Activated CD4-positive, alpha-beta T cell treated with anti-CD3 and anti-CD28 coated beads, Interleukin-10, Interleukin-2, amounts not matched to agents 100 ng/mL and 50 ng/mL, durations not matched to agents 16 hours and 8 hours (primary cell): ENCODE measurements at regions not wholly inside any gene's neighbourhood (a gene's known extent, or its start where the extent isn't known, plus 50 kb on each side); places are given as distances from the start of the nearest gene placed in this dataset.
"Not testable (repeated sequence)": the region's sequence is repeated elsewhere in the genome, so short reads cannot be mapped to it uniquely, and the experiment has no call there.

Source experiments
- DNase-seq: peaks from one replicate; pipeline ENCODE4 v3.0.0-alpha.2; 2020

DNA sequence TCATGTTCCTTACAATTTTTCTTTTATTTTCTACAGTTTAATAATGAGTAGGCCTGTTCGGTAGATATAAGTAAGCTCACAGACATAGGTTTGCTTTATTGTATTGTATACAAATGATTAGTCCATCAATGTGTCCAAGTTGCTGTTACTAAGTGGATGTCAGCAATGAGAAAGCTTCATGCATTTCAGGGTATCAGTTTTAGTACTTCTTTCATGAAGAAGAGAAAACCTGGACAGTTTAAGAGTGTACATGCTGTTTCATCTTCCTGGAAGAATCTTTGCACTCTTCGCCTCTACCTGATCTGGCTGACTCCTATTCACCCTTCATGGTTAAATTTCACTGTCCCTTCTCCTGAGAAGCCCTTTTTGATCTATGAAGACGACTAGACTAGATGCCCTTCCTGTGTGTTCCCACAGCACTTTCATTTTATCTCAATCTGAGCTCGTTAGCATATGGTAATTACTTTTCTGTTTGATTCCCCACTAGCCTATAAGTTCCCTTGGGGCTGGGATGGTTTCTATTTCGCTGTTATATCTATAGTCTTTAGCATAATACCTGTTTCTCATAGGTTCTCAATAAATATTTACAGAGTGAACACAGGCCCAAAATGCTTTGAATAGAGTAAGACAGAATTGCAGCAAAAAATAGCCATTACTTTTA lies 70.7 kb downstream of the CETN3 start:
- DNase-seq, result no peak

DNA sequence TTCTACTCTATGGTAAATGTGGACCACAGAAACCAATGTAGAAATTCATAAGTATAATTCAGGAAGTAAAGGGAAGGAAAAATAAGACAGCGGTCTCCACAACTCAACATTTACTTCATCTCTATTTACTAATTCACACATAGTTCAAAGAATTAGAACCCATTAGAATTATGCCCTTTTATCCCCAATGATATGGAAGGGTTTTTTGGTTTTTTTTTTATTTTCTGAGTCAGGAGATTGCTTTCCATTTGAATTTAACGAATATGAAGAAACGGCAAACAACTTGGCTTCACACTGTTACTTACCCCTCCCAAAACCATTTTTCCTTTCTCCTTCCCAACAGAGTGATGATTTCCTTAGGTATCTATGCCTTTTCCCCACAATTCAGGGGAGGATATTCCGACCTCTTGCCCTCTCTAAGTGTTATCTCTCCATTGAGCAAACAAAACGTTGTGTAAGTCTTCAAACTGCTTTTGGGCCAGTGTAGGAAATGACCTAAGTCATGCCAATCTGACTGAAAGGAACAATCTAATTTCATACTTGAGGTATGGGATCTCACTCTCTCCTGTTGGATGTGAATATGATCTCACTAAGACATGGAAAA lies 72.0 kb downstream of the CETN3 start:
- DNase-seq, result no peak

DNA sequence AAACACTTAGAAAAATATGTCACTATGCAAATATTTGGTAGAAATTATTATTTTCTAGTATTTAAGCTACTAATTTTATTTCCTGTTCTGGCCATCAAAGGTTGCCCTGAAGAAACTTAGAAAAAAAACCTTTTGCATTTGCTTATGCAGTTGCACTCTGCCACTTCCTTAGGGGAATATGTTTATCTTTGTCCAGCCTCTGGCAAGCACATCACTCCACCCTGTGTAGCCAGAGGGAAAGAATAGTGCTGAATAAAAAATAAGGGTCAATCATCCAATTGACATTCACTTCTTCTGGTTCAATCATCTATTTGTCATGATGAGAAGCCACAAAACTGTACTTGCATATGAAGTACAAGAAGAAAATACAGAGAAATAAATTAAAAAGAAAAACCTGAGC lies 72.8 kb downstream of the CETN3 start:
- DNase-seq, result no peak

DNA sequence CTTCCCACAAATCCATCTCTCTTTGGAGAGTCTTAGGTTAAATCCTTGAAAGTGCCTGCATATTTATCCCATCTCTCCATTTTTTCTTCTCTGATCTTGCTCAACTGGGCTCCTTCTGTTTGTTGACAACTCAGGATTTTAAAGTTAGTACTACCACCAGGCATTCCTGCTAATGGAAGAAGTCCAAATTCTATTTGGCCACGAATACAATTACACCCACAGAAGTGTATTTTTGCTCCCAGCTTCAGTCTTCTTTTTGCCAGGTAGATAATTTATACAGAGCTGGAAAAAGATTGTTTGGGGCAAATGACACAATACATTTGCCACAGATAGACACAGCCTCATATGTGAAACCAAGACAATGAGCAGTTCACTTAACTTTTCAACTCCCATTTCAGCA lies 74.8 kb downstream of the CETN3 start:
- no peak for DNase-seq

DNA sequence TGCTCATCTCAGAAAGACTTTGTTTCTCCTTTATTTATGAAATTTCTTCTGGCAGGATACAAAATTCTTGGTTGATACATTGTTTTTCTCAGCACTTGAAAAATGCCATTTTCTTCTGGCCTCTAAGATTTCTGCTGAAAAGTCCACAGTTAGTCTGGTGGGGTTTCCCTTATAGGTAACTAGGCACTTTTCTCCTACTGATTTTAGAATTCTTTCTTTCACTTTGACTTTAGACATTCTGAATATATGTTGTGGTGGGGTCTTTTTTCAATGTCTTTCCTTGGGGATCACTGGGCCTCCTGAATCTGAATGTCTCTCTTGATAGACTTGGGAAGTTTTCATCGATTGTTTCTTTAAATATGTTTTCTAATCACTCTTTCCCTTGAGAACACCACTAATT lies 79.6 kb downstream of the CETN3 start:
- no peak for DNase-seq

DNA sequence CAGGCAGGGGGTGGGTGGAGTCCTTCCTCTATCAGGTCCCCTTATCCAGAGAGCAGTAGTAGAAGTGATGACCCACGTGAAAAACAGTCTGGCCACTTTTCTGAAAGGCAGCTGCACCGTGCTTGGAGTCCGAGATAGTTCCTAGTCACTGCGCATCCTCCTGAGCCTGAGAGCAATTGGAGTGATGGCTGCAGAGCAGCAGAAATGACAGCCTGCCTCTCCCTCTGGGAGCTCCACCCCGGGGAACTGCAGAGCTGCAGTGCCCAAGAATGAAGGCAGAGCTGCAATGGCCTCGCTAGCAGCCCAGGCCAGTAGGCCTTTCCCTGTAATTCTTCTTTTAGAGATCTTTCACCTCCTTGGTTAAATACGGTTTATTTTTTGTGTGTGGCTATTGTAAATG lies 82.6 kb downstream of the CETN3 start:
- no peak for DNase-seq

DNA sequence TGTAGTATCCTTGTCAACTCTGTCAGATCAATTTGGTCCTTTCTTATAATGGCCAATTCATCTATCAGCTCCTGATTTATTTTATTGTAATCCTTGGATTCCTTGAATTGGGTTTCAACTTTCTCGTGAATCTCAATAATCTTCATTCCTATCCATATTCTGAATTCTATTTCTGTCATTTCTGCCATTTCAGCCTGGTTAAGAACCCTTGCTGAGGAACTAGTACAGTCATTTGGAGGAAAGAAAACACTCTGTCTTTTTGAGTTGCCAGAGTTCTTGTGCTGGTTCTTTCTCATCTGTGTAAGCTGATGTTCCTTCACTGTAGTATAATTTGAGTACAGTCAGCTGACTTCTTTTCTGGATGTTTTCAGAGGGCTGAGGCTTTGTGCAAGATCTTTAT lies 84.5 kb downstream of the CETN3 start:
- no peak for DNase-seq

DNA sequence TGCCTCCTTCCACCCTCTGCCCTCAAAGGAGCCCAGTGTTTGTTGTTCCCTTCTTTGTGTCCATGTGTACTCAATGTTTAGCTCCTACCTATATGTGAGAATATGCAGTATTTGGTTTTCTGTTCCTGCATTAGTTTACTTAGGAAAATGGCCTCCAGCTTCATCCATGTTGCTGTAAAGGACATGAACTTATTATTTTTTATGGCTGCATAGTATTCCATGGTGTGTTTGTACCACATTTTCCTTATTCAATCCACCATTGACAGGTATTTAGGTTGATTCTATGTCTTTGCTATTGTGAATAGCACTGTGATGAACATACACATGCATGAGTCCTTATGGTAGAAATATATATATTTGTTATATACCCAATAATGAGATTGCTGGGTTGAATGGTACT lies 89.2 kb downstream of the CETN3 start:
- not testable (repeated sequence) for DNase-seq

DNA sequence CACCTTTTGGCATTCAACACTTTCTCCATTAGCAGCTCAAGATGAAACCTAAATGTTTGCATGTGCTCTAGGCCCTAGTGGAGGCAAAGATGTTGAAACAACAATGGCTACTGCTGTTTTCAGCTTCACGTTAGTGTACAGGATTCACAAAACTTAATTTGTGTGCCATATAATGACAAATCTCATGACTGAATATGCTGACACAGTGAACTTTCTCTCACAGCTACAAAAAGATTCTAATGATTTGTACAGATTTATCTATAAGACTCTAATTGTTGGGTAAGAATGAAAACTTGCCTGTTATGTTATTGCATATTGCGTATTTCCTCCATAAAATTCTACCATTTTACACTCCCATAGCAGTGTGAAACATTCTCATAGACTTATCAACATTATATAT lies 97.5 kb downstream of the CETN3 start:
- DNase-seq, result no peak

DNA sequence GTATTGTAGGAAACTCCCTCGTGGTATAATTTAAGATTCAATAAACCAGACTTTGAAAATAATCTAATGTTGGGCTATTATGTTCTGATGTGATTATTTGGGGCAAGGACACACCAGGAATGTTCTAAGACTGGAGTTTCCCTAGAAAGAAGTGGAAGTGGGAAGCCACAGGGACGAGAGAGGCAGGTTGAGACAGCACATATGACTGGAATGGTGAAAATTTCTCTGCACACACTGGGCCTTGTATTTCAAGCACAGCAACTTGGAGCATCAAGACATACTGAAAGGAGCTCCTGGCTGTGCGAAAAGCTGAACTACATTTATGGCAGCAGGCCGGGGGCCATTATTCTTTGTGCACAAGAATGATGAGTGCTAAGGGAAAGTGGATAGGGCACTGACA lies 98.2 kb downstream of the CETN3 start:
- DNase-seq, result no peak

DNA sequence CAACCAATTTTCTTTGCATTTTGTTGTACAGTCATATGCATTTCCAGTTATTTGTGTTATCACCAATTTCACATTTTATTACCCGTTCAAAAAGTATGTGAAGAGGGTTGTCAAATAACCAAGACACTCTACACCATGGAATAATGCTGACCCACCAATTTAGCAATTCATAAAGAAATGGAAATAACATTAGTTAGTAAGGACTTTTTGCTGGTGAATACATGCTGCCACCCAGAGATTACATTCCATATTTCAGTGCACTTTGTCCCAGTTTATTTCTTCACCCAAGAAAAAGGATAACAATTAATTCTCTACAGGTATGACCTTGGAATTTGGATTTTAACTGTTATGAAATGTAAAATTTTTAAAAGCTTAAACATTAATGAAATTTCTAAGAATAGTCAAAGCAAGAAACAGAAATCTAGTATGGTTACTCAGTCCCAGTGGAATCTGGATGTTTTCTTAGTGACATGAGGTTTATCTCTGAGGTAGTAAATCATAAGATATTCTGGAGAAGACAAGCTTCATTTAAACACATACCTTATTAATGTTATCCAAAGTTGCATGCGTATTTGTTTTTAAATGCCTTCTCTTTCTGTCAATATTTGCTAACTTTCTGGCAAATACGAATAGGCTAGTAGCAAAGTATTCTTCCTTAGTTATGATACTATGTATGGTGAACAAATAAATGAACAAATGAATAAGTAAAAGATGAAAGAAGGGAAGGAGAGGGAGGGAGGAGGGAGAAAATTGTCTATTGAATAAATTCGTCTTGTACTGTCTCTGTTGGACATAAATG lies 100.6 kb downstream of the CETN3 start:
- DNase-seq, result no peak

DNA sequence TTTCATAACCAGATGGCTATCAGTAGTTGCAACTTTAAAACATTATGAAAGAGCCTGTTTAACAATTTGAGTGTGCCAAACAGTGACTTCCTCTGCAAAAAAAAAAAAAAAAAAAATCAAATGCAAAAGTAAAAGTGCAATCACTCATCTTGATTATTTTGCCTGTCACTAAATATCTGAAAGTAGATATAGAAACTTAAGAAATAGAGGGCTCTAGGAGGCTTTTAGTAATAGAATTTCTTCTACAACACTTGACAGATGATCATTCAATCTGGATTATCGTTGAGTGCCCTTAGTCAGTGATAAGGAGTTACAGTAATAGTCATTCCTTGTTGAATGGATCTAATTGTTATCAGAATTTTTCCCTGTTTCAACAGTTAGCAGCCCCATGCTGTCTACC lies 101.8 kb downstream of the CETN3 start:
- no peak for DNase-seq

DNA sequence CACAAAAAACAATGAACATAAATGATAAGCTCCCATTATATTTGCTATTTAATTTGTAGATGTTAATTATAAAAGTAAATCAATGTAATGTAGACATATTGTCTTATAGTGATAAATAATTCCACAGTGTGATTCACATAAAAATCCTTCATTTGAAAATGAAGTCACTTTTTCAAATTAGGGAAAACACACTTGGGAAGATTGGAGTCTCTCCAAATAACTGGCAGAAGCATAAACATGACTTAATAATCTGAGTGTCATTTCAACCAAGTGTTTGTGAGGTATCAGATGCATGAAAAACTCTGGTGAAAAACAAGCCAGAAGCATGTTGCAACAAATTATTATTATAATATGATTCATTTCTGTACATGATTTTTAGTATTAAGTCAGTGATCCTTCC lies 102.2 kb downstream of the CETN3 start:
- no peak for DNase-seq

DNA sequence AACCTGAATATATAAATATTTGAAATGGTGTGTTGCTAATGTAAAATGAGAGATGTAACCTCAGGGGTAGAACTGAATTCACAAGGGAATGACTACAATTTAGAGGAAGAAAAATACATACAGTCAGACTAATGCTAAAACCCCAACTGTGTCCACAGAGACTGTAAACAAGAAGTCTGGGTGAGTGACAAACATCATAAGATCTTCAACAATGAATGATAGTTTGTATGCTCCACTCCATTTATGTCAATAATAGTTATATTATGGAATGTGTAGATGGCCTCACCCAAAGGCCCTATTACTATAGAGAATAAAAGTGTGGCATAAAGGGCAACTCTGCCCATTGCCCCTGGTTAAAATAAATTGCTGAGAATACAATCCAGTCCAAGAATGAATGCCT lies 102.9 kb downstream of the CETN3 start:
- no peak for DNase-seq

DNA sequence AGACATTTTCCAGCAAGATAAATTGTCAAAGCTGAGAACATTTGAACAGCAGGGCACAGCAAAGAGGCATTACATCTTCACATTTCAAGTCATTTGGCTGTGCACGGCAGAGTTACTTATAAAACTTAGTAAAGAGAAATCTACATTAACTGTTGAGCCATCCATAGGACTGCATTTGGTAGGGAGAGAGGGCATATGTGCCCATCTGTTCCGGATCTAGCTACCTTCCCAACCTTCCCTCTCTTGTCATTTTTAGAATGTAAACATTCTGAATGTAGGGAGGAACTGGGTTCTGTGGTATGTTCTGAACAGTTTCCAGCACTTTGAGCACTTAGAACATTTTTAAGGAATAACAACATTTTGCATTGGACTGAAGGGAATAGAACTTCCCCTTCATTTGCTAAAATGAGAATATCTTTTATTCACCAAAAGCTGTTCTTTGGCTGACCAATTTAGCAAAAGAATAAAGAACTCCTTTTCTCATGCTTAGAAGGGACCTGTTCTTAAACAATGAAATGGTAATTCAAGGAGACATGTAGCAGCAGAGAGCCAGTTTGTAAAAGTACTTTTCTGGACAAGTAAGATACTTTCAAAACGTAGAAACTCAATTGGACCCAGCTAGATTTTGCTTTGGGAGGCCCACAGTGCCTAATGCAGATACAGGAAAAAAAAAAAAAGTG lies 104.4 kb downstream of the CETN3 start:
- DNase-seq, result no peak

DNA sequence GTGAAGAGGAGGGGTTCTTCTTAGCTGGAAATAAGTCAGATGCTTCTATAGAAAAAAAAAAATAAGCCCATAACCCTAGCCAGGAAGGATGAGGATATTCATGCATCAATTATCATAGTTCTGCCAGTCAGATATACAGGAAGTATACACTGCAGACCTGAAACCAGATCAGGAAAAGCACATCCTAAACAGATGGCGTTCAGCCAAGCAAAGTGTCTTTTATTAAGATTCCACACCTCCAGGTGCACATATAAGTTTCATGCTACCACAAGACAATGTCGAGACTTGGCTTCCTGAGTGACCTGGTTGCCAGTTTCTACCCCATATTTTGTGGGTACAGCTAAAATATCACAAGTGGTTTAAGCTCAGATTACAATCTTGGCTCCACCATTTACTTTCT lies 108.3 kb downstream of the CETN3 start:
- no peak for DNase-seq

DNA sequence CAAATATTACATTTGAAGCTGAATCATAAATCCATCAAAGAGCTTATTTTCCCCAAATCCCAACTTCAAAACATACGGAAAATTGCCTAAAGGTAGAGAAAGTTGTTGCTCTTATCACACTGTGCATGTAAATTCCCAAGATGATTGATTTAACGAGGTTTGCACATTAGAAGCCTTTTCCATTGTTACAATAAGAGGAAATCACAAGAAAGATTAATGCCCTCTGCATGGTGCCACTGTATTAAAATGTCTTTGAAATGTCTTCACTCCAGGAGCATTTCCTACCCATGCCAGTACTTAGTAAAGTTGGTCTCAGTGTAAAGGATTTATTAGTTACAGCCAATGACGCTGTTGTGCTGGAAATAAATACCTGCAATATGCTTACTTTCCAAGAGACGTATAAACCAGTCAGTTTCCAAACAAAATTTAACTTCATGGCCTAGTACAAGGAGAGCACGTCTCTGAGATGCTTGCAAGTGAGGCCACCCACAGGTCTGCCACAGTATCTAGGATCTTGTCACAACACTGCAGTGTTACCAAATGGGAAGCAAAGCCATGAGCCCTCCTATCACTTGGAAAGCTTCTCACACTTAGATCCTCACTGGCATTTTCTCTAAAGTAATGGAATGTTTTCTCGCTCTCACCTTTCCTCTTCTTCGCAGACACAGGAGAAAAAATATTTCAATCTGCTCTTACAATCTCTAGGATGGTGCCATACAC lies 112.4 kb downstream of the CETN3 start:
- no peak for DNase-seq

DNA sequence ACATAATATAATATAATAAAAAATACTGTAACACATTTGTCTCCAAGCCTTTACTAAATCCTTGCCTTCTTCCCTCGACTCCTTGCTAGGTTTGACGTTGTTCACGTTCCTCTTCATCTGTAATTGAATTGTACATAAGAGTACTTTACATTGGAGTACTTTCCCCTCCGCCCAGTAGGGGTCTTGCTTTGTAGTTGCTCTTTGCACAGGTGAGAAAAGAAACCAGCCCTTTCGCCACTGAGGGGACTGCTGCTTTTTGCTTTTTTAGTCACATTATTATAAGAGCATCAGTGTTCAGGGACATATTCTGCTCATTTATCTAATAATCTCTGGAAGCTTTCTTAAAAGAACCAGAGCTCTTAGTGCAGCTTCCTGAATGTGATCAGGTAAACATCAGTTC lies 115.0 kb downstream of the CETN3 start:
- no peak for DNase-seq

DNA sequence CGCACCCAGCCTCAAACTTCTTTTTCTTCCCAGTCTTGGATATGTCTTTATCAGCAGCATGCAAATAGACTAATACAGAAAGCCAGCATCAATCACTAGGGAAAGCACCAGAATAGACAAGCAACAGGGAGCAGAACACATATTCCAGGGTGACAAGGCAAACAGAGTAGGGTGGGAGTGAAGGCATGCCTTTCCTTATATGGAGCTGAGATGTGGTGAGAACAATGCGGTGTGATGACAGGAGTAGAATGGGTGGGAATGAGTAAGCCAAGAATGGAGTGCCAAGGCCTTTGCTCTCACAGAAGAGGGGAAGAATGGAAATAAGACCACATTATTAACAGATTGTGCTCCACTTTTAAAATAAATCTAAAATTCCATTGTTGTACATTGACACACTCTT lies 115.6 kb downstream of the CETN3 start:
- DNase-seq, result no peak

DNA sequence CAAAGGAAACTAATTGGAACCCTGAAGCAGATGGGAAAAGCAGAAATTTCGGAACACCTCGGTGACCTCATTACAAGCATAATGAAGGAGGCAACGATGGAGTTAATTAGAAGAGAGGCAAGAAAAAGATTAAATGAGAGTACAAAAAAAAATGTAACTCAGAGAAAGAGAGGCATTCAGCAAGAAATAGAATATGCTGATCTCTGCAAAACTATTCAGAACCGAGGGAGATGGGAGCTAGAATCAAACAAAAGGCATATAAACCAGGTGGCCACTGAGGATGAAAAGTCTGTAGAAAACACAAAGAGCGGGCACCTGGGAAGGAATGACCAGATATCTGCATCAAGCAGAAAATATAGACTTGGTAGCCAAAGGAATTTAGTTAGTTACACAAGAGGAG lies 118.9 kb downstream of the CETN3 start:
- no peak for DNase-seq

DNA sequence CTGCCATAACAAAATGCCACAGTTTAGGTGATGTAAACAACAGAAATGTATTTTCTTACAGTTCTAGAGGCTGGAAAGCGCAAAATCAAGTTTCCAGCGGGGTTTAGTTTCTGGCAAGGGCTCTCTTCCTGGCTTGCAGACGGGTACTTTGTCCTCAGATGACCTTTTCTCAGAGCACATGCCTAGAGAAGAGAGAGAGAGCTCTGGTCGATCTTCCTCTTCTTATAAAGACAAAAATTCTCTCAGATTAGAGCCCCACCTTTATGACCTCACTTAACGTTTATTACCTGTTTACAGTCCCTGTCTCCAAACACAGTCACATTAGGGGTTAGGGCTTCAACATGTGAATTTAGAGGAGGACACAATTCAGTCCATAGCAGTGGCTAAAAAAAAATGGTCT lies 119.7 kb downstream of the CETN3 start:
- DNase-seq, result no peak

DNA sequence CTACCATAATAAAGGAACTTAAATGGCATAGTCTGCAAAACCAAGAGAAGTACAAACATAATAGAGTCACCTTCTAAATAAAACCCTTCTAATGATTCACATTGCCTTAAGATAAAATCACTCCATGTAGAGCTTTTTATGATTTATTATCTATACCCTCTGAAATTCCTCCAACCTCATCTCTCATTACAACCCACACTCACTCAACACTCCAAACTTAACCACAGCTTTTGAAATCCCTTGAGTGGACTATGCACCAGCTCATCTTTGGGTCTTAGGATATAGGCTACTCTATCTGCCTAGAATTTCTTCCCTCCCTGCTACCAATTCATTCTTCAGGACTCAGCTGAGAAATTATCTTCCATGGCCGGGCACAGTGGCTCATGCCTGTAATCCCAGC lies 122.5 kb downstream of the CETN3 start:
- no peak for DNase-seq

DNA sequence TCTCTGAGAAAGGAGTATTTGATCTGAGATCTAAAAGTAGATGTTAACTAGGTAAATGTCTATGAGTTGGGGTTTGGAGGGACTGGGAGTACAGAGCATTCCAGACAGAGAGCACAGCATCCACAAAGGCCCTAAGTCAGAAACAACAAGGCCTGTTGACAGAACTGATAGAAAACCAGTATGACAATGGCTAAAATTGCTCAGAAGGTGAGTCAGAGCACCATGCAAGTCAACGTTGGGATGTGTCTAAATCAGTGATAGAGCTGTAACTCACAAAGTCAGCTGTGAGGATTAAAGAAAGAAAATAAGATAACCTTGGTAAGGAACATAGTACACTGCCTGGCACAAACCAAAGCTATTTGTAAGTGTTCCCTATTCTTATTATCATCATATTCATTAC lies 124.0 kb downstream of the CETN3 start:
- no peak for DNase-seq
